Glutamatergic neuron (in vitro differentiated cells): ENCODE measurements at regions not wholly inside any gene's neighbourhood (a gene's known extent, or its start where the extent isn't known, plus 50 kb on each side); places are given as distances from the start of the nearest gene placed in this dataset.

ENCODE experiments used
- DNase-seq: peaks from one replicate; pipeline ENCODE4 v3.0.0; 2022
- H3K27ac Mint-ChIP-seq: one replicate; pipeline ENCODE4 v1.8.0; 2020; ENCODE audit warnings: mild to moderate bottlenecking, mixed read lengths, inconsistent platforms; ENCODE audit not compliant: unreplicated experiment
- H3K27me3 Mint-ChIP-seq: one replicate; pipeline ENCODE4 v1.8.0; 2020; ENCODE audit warnings: mild to moderate bottlenecking, moderate library complexity, mixed read lengths, inconsistent platforms; ENCODE audit not compliant: unreplicated experiment
- H3K36me3 Mint-ChIP-seq: one replicate; pipeline ENCODE4 v1.8.0; 2020; ENCODE audit warnings: mild to moderate bottlenecking, mixed read lengths, inconsistent platforms; ENCODE audit not compliant: unreplicated experiment
- H3K4me1 Mint-ChIP-seq: one replicate; pipeline ENCODE4 v1.8.0; 2020; ENCODE audit warnings: mild to moderate bottlenecking, low read depth, mixed read lengths, inconsistent platforms; ENCODE audit not compliant: unreplicated experiment
- H3K4me3 Mint-ChIP-seq: one replicate; pipeline ENCODE4 v1.8.0; 2020; ENCODE audit warnings: mild to moderate bottlenecking, mixed read lengths, inconsistent platforms; ENCODE audit not compliant: unreplicated experiment
- H3K9me3 Mint-ChIP-seq: one replicate; pipeline ENCODE4 v1.8.0; 2020; ENCODE audit warnings: mild to moderate bottlenecking, moderate library complexity, mixed read lengths, inconsistent platforms; ENCODE audit not compliant: unreplicated experiment
- TF ChIP-seq, protein P1 (sequence below): fragments of 200-600 bp; sonication (generic); IDR thresholded peaks from one replicate; pipeline ENCODE4 v1.5.0; 2021; ENCODE audit not compliant: partially characterized antibody, unreplicated experiment

- no peaks in the 10 kb centered on the region for H3K36me3 Mint-ChIP-seq
- H3K9me3 Mint-ChIP-seq: no peaks in the 10 kb centered on the region
- no peak overlapping the region for H3K27ac Mint-ChIP-seq
- H3K4me1 Mint-ChIP-seq: no peaks in the 10 kb centered on the region
- no peaks in the 10 kb centered on the region for H3K27me3 Mint-ChIP-seq
- no peak for DNase-seq
- TF ChIP-seq, protein P1, sequence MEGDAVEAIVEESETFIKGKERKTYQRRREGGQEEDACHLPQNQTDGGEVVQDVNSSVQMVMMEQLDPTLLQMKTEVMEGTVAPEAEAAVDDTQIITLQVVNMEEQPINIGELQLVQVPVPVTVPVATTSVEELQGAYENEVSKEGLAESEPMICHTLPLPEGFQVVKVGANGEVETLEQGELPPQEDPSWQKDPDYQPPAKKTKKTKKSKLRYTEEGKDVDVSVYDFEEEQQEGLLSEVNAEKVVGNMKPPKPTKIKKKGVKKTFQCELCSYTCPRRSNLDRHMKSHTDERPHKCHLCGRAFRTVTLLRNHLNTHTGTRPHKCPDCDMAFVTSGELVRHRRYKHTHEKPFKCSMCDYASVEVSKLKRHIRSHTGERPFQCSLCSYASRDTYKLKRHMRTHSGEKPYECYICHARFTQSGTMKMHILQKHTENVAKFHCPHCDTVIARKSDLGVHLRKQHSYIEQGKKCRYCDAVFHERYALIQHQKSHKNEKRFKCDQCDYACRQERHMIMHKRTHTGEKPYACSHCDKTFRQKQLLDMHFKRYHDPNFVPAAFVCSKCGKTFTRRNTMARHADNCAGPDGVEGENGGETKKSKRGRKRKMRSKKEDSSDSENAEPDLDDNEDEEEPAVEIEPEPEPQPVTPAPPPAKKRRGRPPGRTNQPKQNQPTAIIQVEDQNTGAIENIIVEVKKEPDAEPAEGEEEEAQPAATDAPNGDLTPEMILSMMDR: no peak
- no peak overlapping the region for H3K4me3 Mint-ChIP-seq
Observed at GRCh38 chr1:87812871-87813577, 484.3 kb downstream of the LMO4 start.

DNA sequence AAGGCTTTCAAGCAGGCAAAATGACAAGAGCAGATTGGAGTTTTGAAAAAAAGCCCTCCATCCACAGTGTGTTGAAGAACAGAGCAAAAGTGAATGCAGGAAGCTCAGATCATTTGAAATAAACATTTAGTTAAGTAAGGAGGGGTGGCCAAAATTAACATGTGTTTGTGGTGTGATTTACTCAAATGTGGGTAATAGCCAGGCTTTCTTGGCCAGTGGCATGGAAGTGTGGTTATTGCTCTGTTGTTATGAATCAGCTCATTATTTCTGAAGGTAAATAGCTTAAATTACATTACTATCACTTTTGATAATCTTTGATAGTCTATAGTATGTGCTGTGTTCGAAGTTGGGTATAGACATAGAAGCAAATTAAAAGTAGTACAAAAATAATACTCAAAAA, 485.9 kb downstream of the LMO4 start:
- no peaks in the 10 kb centered on the region for H3K27me3 Mint-ChIP-seq
- H3K36me3 Mint-ChIP-seq: no peaks in the 10 kb centered on the region
- no peak overlapping the region for H3K4me3 Mint-ChIP-seq
- TF ChIP-seq, protein P1: no peak
- no peak for DNase-seq
- no peaks in the 10 kb centered on the region for H3K9me3 Mint-ChIP-seq
- H3K4me1 Mint-ChIP-seq: no peaks in the 10 kb centered on the region
- H3K27ac Mint-ChIP-seq: no peak overlapping the region

GRCh38 chr1:87816646-87817045, 488.0 kb downstream of the LMO4 start:
- no peaks in the 10 kb centered on the region for H3K4me1 Mint-ChIP-seq
- no peak overlapping the region for H3K4me3 Mint-ChIP-seq
- H3K9me3 Mint-ChIP-seq: no peaks in the 10 kb centered on the region
- TF ChIP-seq, protein P1: no peak
- DNase-seq: no peak
- H3K36me3 Mint-ChIP-seq: no peaks in the 10 kb centered on the region
- no peaks in the 10 kb centered on the region for H3K27me3 Mint-ChIP-seq
- no peak overlapping the region for H3K27ac Mint-ChIP-seq

DNA sequence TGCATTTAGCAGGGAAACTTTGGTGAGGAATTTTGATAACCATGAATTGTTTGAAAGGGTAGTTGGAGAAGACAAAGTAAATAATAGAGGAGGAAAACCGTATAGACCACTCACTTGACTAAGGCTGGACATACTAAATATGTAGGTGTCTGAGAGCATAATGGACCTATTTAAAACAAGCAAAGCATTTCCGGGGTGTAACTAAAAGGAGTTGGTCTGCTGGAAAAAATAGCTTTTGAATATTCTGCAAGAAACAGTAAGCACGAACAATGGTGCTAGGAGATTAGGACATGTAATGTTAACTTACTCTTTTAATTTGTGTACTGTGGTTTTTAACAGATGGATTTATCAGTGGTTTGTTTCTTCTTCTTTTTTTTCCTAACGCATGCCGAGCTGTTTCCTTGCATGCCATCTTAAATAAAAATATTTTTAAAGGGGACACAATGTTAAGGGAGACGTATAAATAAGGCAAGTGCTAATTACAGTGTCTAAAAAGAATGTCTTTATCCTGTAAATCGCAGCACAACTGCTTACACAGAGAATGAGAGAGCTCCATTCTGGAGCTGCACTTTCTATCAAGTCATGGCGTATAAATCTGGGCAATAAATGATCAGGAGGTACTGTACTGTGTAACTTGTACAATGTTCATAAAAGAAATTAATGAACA, 492.1 kb downstream of the LMO4 start:
- TF ChIP-seq, protein P1: no peak
- Mint-ChIP-seq H3K4me3 (no peak overlapping the region), H3K27me3 (no peaks in the 10 kb centered on the region), H3K27ac (no peak overlapping the region), H3K36me3 (no peaks in the 10 kb centered on the region), H3K9me3 (no peaks in the 10 kb centered on the region), H3K4me1 (no peaks in the 10 kb centered on the region)
- DNase-seq: no peak

- no peak overlapping the region for H3K4me3 Mint-ChIP-seq
- TF ChIP-seq, protein P1: no peak
- H3K36me3 Mint-ChIP-seq: no peaks in the 10 kb centered on the region
- H3K4me1 Mint-ChIP-seq: no peaks in the 10 kb centered on the region
- no peak overlapping the region for H3K27ac Mint-ChIP-seq
- H3K27me3 Mint-ChIP-seq: no peaks in the 10 kb centered on the region
- no peak for DNase-seq
- no peaks in the 10 kb centered on the region for H3K9me3 Mint-ChIP-seq
Observed at GRCh38 chr1:87821335-87821697, 492.6 kb downstream of the LMO4 start.
